ENCODE measurements at regions not wholly inside any gene's neighbourhood (a gene's known extent, or its start where the extent isn't known, plus 50 kb on each side); places are given as distances from the start of the nearest gene placed in this dataset.

GRCh38 chr5:31100047-31100575 is 93.4 kb upstream of the CDH6 start:
- no peak for TF ChIP-seq CTCF (IDR thresholded peaks at IDR 0.05; ENCODE audit: low read depth, low read length)
- H3K4me3 ChIP-seq (ENCODE audit: low read depth, low read length): no peak overlapping the region

- TF ChIP-seq CTCF (IDR thresholded peaks at IDR 0.05; ENCODE audit: low read depth, low read length): no peak
Measured at GRCh38 chr5:31098811-31099210, 94.7 kb upstream of the CDH6 start.

GRCh38 chr5:31097851-31098250 is 95.6 kb upstream of the CDH6 start:
- no peak for TF ChIP-seq CTCF (IDR thresholded peaks at IDR 0.05; ENCODE audit: low read depth, low read length)

More at GRCh38 chr5:31098811-31099210, 94.7 kb upstream of the CDH6 start:
- no peak overlapping the region for H3K4me3 ChIP-seq (ENCODE audit: low read depth, low read length)

GRCh38 chr5:31096238-31096865 is 97.1 kb upstream of the CDH6 start:
- TF ChIP-seq CTCF (IDR thresholded peaks at IDR 0.05; ENCODE audit: low read depth, low read length): no peak
- H3K4me3 ChIP-seq (ENCODE audit: low read depth, low read length): no peak overlapping the region

More at GRCh38 chr5:31097851-31098250, 95.6 kb upstream of the CDH6 start:
- no peak overlapping the region for H3K4me3 ChIP-seq (ENCODE audit: low read depth, low read length)

GRCh38 chr5:31095796-31096195 is 97.7 kb upstream of the CDH6 start:
- no peak for TF ChIP-seq CTCF (IDR thresholded peaks at IDR 0.05; ENCODE audit: low read depth, low read length)
- H3K4me3 ChIP-seq (ENCODE audit: low read depth, low read length): no peak overlapping the region

- H3K4me3 ChIP-seq (ENCODE audit: low read depth, low read length): no peak overlapping the region
- no peak for TF ChIP-seq CTCF (IDR thresholded peaks at IDR 0.05; ENCODE audit: low read depth, low read length)
Measured at GRCh38 chr5:31091501-31091900, 102.0 kb upstream of the CDH6 start.

GRCh38 chr5:31090467-31090866 is 103.0 kb upstream of the CDH6 start:
- H3K4me3 ChIP-seq (ENCODE audit: low read depth, low read length): no peak overlapping the region
- TF ChIP-seq CTCF (IDR thresholded peaks at IDR 0.05; ENCODE audit: low read depth, low read length): no peak

All from WI38 (cell line).